K562 (cell line): ENCODE measurements at regions not wholly inside any gene's neighbourhood (a gene's known extent, or its start where the extent isn't known, plus 50 kb on each side); places are given as distances from the start of the nearest gene placed in this dataset.

Experiments used
- ATAC-seq: fragments of 200-7000 bp; cut with Tn5 transposase; 3 replicates; pipeline ENCODE4 v1.9.1; 2020; ENCODE audit warnings: moderate library complexity
- BruUV-seq: library from RNA; stranded (reverse); fragments of 400-500 nt; replicated peaks from 2 replicates; lab custom pipeline; 2021; lab: Mats Ljungman, UMichigan
- CTCF ChIA-PET: fragments of 300-600 bp; formaldehyde crosslinking; extraction: SDS; loops from one replicate; lab custom pipeline; 2021; ENCODE audit warnings: low intra/inter-chr PET ratio; lab: Yijun Ruan, JAX
- POLR2A ChIA-PET: fragments of 300-600, 350-650 bp; sonication (Branson Sonifier 250); formaldehyde crosslinking; extraction: SDS; loops from one replicate; lab custom pipeline; 2021; ENCODE audit warnings: antibody characterized with exemption, inconsistent platforms; lab: Yijun Ruan, JAX
- DNase-seq, 4 experiments: peaks; one replicate each; pipeline versions ENCODE4 v3.0.0 to v3.0.0-alpha.2; 2011 to 2018; ENCODE audit warnings: low spot score in 3 of 4, mixed read lengths in 3 of 4; ENCODE audit errors: extremely low read depth in 1 of 4
- FAIRE-seq: peaks from 2 replicates; lab custom pipeline; 2011; peaks lifted over from hg19 to GRCh38; lab: Jason Lieb, UNC
- H2AFZ ChIP-seq: 2 replicates; pipeline ENCODE4 v1.6.0; 2011; ENCODE audit warnings: low read depth, low read length, control low read depth, inconsistent platforms
- H3K27ac ChIP-seq: fragments of 200-600 bp; 3 replicates; pipeline ENCODE4 v1.8.0; 2011; ENCODE audit warnings: low read depth, mild to moderate bottlenecking, control low read depth, inconsistent platforms, low read length, moderate library complexity, mixed read lengths; ENCODE audit errors: extremely low read depth
- H3K27me3 ChIP-seq, 2 experiments: fragments of 300-600 bp in 1 of 2; 2 replicates in 1 of 2; 3 replicates in 1 of 2; pipeline versions ENCODE4 v1.6.0 to v1.8.0; 2011; ENCODE audit warnings: inconsistent platforms in 2 of 2, low read length in 2 of 2, mild to moderate bottlenecking in 1 of 2, mixed read lengths in 1 of 2, moderate library complexity in 1 of 2; ENCODE audit not compliant: control insufficient read depth in 2 of 2, insufficient read depth in 2 of 2
- H3K36me3 ChIP-seq: fragments of 300-600 bp; 3 replicates; pipeline ENCODE4 v1.8.0; 2011; ENCODE audit warnings: mild to moderate bottlenecking, low read length, inconsistent platforms; ENCODE audit not compliant: control insufficient read depth, insufficient read depth
- H3K4me1 ChIP-seq, 2 experiments: fragments of 200-600 bp in 1 of 2; replicated peaks in 1 of 2; 2 replicates in 1 of 2; 3 replicates in 1 of 2; pipeline versions ENCODE4 v1.5.1 to v1.8.0; 2011; ENCODE audit warnings: inconsistent platforms in 2 of 2, low read length in 2 of 2, mild to moderate bottlenecking in 1 of 2, mixed read lengths in 1 of 2, moderate library complexity in 1 of 2; ENCODE audit not compliant: control insufficient read depth in 2 of 2, insufficient read depth in 2 of 2
- H3K4me2 ChIP-seq: 2 replicates; pipeline ENCODE4 v1.6.1; 2011; ENCODE audit warnings: low read length, control low read depth, inconsistent platforms, mixed read lengths; ENCODE audit not compliant: insufficient read depth
- H3K4me3 ChIP-seq: fragments of 200-600 bp; sonication (generic), shearing (Covaris generic); 2 replicates; pipeline ENCODE4 v1.5.1; 2016; ENCODE audit warnings: control low read depth, inconsistent platforms
- H3K79me2 ChIP-seq: fragments of 200-600 bp; 3 replicates; pipeline ENCODE4 v1.8.0; 2011; ENCODE audit warnings: low read length, inconsistent platforms; ENCODE audit not compliant: control insufficient read depth, insufficient read depth
- H3K9ac ChIP-seq, 2 experiments: 2 replicates each; pipeline versions ENCODE4 v1.6.0 to v1.6.1; 2011; ENCODE audit warnings: low read depth in 2 of 2, low read length in 2 of 2, control low read depth in 1 of 2, inconsistent platforms in 1 of 2, mild to moderate bottlenecking in 1 of 2, mixed read lengths in 1 of 2; ENCODE audit not compliant: insufficient read depth in 1 of 2
- H3K9me1 ChIP-seq: one replicate; pipeline ENCODE4 v1.6.0; 2011; ENCODE audit warnings: inconsistent platforms, mild to moderate bottlenecking, low read length, moderate library complexity; ENCODE audit not compliant: control insufficient read depth, insufficient read depth
- H3K9me3 ChIP-seq: replicated peaks from 2 replicates; pipeline ENCODE4 v1.5.1; 2011; ENCODE audit warnings: low read depth, low read length, inconsistent platforms; ENCODE audit not compliant: control insufficient read depth, insufficient read depth
- H4K20me1 ChIP-seq: replicated peaks from 2 replicates; pipeline ENCODE4 v1.6.1; 2011; ENCODE audit warnings: low read length, inconsistent platforms, mixed read lengths; ENCODE audit not compliant: control insufficient read depth, insufficient read depth
- ARHGAP35 ChIP-seq: fragments of 450-650 bp; IDR thresholded peaks from 2 replicates; pipeline ENCODE4 v1.6.1; 2018; ENCODE audit not compliant: partially characterized antibody
- CHAMP1 ChIP-seq: fragments of 450-650 bp; IDR thresholded peaks from 2 replicates; pipeline ENCODE4 v1.6.1; 2016; ENCODE audit warnings: mild to moderate bottlenecking
- HIVEP1 ChIP-seq: fragments of 250-450 bp; sonication (Bioruptor Pico); IDR thresholded peaks from 2 replicates; pipeline ENCODE4 v1.4.0; 2020; ENCODE audit warnings: mild to moderate bottlenecking
- MAFF ChIP-seq: IDR thresholded peaks from 2 replicates; pipeline ENCODE4 v1.6.1; 2012; ENCODE audit warnings: low read length, improper control_type of control experiment
- MAFG ChIP-seq: fragments of 450-650 bp; conservative IDR thresholded peaks from 2 replicates; pipeline ENCODE4 v1.6.1; 2016; ENCODE audit warnings: missing genetic modification characterization, missing compliant biosample characterization
- NCOR1 ChIP-seq: fragments of 450-650 bp; IDR thresholded peaks from 2 replicates; pipeline ENCODE4 v1.6.1; 2016; ENCODE audit warnings: mild to moderate bottlenecking, moderate library complexity
- NFE2 ChIP-seq: IDR thresholded peaks from 2 replicates; pipeline ENCODE4 v1.6.1; 2014; ENCODE audit warnings: antibody characterized with exemption, low read depth
- NR2F6 ChIP-seq: fragments of 450-650 bp; formaldehyde crosslinking; IDR thresholded peaks from 2 replicates; pipeline ENCODE4 v1.4.0; 2020; ENCODE audit warnings: mild to moderate bottlenecking
- SMARCE1 ChIP-seq: fragments of 450-650 bp; IDR thresholded peaks from 2 replicates; pipeline ENCODE4 v1.7.1; 2016; ENCODE audit warnings: mild to moderate bottlenecking
- TCF15 ChIP-seq: fragments of 250-450 bp; sonication (Bioruptor Pico); IDR thresholded peaks from 2 replicates; pipeline ENCODE4 v1.8.0; 2022; ENCODE audit warnings: moderate library complexity, mild to moderate bottlenecking, inconsistent platforms
- ZNF316 ChIP-seq: fragments of 450-650 bp; IDR thresholded peaks from 2 replicates; pipeline ENCODE4 v1.6.1; 2016
- WGBS: fragments of 100-300 bp; shearing (Covaris generic); methylation state at CpG from one replicate; pipeline ENCODE4 v1.1.6; 2016; ENCODE audit warnings: low coverage, mixed read lengths; ENCODE audit not compliant: insufficient coverage; ENCODE audit errors: missing lambda C conversion rate; 5-methylcytosine and 5-hydroxymethylcytosine counted together
- in situ Hi-C: fragments of 300-500 bp; cut with MboI; formaldehyde crosslinking; loops from 4 replicates; pipeline ENCODE4 v1.15.0; 2018; ENCODE audit warnings: inconsistent platforms, mixed read lengths
- intact Hi-C: fragments of 100-400 bp; cut with micrococcal nuclease; formaldehyde crosslinking; loops from 2 replicates; pipeline ENCODE4 v1.14.2; 2022

- H3K9ac ChIP-seq, result no peak overlapping the region
- no peaks in the 10 kb centered on the region; a peak in 1 of 5 replicates for H3K27me3 ChIP-seq
- no peak overlapping the region for H3K4me2 ChIP-seq
- no peak overlapping the region for H2AFZ ChIP-seq
- H4K20me1 ChIP-seq, result no peaks in the 10 kb centered on the region
- no peak overlapping the region for H3K4me3 ChIP-seq
- no peak overlapping the region for H3K27ac ChIP-seq
- H3K36me3 ChIP-seq, result no peaks in the 10 kb centered on the region
- FAIRE-seq (no peak), DNase-seq (no peak), ATAC-seq (no peak)
- no peaks in the 10 kb centered on the region for H3K9me3 ChIP-seq
- H3K4me1 ChIP-seq, result no peaks in the 10 kb centered on the region
- in situ Hi-C loops (no loop called here), intact Hi-C loops (no loop called here)
- ChIA-PET CTCF (no interaction called here), POLR2A (no interaction called here)
- no peaks in the 10 kb centered on the region for H3K9me1 ChIP-seq
- WGBS, result 0% methylated on average over 1 of the region's 1 CpG
- BruUV-seq, result no TSS peak
- peak; percentile 42 for TF ChIP-seq MAFF
- peak; percentile 14; the same call in 1 of the 2 replicates for TF ChIP-seq MAFG
- no peak for TF ChIP-seq NCOR1
- TF ChIP-seq NR2F6 (CRISPR knock-in tag), result no peak
- peak; percentile 41; the same call in 1 of the 2 replicates for TF ChIP-seq ZNF316
- no peak for TF ChIP-seq NFE2
- H3K79me2 ChIP-seq, result no peaks in the 10 kb centered on the region
These were observed 277.2 kb downstream of the QDPR start for GRCh38 chr4:17234678-17235077.

GRCh38 chr4:17232566-17233253, 279.2 kb downstream of the QDPR start:
- FAIRE-seq (no peak), ATAC-seq (no peak), DNase-seq (no peak)
- Histone ChIP-seq H3K27ac (no peak overlapping the region), H3K9ac (no peak overlapping the region), H2AFZ (no peak overlapping the region), H3K4me3 (no peak overlapping the region), H3K9me1 (no peaks in the 10 kb centered on the region), H3K27me3 (no peaks in the 10 kb centered on the region; a peak in 1 of 5 replicates), H3K4me2 (no peak overlapping the region), H4K20me1 (no peaks in the 10 kb centered on the region), H3K36me3 (no peaks in the 10 kb centered on the region), H3K79me2 (no peaks in the 10 kb centered on the region), H3K9me3 (no peaks in the 10 kb centered on the region), H3K4me1 (no peaks in the 10 kb centered on the region)
- intact Hi-C loops (no loop called here), in situ Hi-C loops (no loop called here)
- no TSS peak for BruUV-seq
- ChIA-PET CTCF (no interaction called here), POLR2A (interaction anchor here (1.1 kb wide), 1 partner anchor 16 kb away, joined by 5 read pairs; no protein-coding TSS in a partner anchor)
- 0% methylated on average over 3 of the region's 3 CpGs for WGBS
- TF ChIP-seq HIVEP1 (CRISPR knock-in tag), result no peak
- TF ChIP-seq ARHGAP35, result no peak
- TF ChIP-seq TCF15 (CRISPR knock-in tag), result no peak
- no peak for TF ChIP-seq CHAMP1
- TF ChIP-seq SMARCE1, result no peak
